Thyroid gland (tissue), 4 donors: ENCODE measurements at regions not wholly inside any gene's neighbourhood (a gene's known extent, or its start where the extent isn't known, plus 50 kb on each side); places are given as distances from the start of the nearest gene placed in this dataset.
"Not testable (repeated sequence)": the region's sequence is repeated elsewhere in the genome, so short reads cannot be mapped to it uniquely, and the experiment has no call there.

ENCODE experiments used
- POLR2A ChIP-seq, 2 donors: fragments of 450-650 bp; IDR thresholded peaks; one replicate each; pipeline ENCODE4 v1.6.1; 2017; ENCODE audit warnings: antibody characterized with exemption in 2 of 2, mild to moderate bottlenecking in 2 of 2, moderate library complexity in 1 of 2
- TF ChIP-seq, protein P1 (sequence below), 6 experiments: fragments of 200-600 bp in 3 of 6; fragments of 450-650 bp in 3 of 6; sonication (generic) in 3 of 6; IDR thresholded peaks; one replicate each; pipeline ENCODE4 v1.5.1; 2016 to 2019; ENCODE audit warnings: antibody characterized with exemption in 6 of 6, mild to moderate bottlenecking in 2 of 6, inconsistent platforms in 1 of 6, moderate library complexity in 1 of 6

GRCh38 chr7:76140259-76140658 is 61.4 kb upstream of the SRRM3 start:
- not testable (repeated sequence) for TF ChIP-seq POLR2A (IDR thresholded peaks at IDR 0.05)
- TF ChIP-seq, protein P1, sequence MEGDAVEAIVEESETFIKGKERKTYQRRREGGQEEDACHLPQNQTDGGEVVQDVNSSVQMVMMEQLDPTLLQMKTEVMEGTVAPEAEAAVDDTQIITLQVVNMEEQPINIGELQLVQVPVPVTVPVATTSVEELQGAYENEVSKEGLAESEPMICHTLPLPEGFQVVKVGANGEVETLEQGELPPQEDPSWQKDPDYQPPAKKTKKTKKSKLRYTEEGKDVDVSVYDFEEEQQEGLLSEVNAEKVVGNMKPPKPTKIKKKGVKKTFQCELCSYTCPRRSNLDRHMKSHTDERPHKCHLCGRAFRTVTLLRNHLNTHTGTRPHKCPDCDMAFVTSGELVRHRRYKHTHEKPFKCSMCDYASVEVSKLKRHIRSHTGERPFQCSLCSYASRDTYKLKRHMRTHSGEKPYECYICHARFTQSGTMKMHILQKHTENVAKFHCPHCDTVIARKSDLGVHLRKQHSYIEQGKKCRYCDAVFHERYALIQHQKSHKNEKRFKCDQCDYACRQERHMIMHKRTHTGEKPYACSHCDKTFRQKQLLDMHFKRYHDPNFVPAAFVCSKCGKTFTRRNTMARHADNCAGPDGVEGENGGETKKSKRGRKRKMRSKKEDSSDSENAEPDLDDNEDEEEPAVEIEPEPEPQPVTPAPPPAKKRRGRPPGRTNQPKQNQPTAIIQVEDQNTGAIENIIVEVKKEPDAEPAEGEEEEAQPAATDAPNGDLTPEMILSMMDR (IDR thresholded peaks at IDR 0.05) = not testable (repeated sequence)
